Common myeloid progenitor, CD34-positive (primary cell): ENCODE measurements at regions not wholly inside any gene's neighbourhood (a gene's known extent, or its start where the extent isn't known, plus 50 kb on each side); places are given as distances from the start of the nearest gene placed in this dataset.

Source experiments
- CTCF ChIA-PET: fragments of 350-600 bp; sonication (Branson Sonifier 250); formaldehyde crosslinking; loops from one replicate; lab custom pipeline; 2021; ENCODE audit warnings: antibody characterized with exemption; lab: Charles Lee
- POLR2A ChIA-PET: fragments of 350-600 bp; sonication (Branson Sonifier 250); formaldehyde crosslinking; loops from one replicate; lab custom pipeline; 2021; ENCODE audit warnings: antibody characterized with exemption; lab: Charles Lee
- DNase-seq, 3 donors: peaks; one replicate each; pipeline versions ENCODE4 v3.0.0 to v3.0.0-alpha.2; 2013
- H3K27ac ChIP-seq, 2 experiments: 1 replicate in 1 of 2; 2 replicates in 1 of 2; pipeline ENCODE4 v1.7.0; 2013; ENCODE audit warnings: inconsistent platforms in 2 of 2, low read length in 2 of 2, mild to moderate bottlenecking in 2 of 2, low read depth in 1 of 2, moderate library complexity in 1 of 2; ENCODE audit not compliant: severe bottlenecking in 2 of 2, insufficient read depth in 1 of 2, poor library complexity in 1 of 2
- H3K27me3 ChIP-seq, 5 experiments: replicated peaks in 2 of 5; 1 replicate in 3 of 5; 2 replicates in 2 of 5; pipeline versions ENCODE4 v1.6.1 to v1.7.0; 2013; ENCODE audit warnings: low read length in 4 of 5, mild to moderate bottlenecking in 2 of 5, moderate library complexity in 2 of 5, inconsistent platforms in 1 of 5; ENCODE audit not compliant: insufficient read depth in 5 of 5, control insufficient read depth in 4 of 5
- H3K36me3 ChIP-seq, 4 experiments: 1 replicate in 2 of 4; 2 replicates in 2 of 4; pipeline versions ENCODE4 v1.6.1 to v1.7.0; 2013; ENCODE audit warnings: low read length in 3 of 4, control low read depth in 1 of 4, mild to moderate bottlenecking in 1 of 4; ENCODE audit not compliant: control insufficient read depth in 4 of 4, insufficient read depth in 4 of 4
- H3K4me1 ChIP-seq, 4 experiments: 1 replicate in 3 of 4; 2 replicates in 1 of 4; pipeline versions ENCODE4 v1.6.1 to v1.7.1; 2013; ENCODE audit warnings: low read length in 3 of 4, mild to moderate bottlenecking in 3 of 4, control low read depth in 1 of 4, inconsistent platforms in 1 of 4, moderate library complexity in 1 of 4; ENCODE audit not compliant: control insufficient read depth in 4 of 4, insufficient read depth in 4 of 4; ENCODE audit errors: control extremely low read depth in 1 of 4
- H3K4me3 ChIP-seq, 7 experiments: 1 replicate in 4 of 7; 2 replicates in 3 of 7; pipeline versions ENCODE4 v1.5.1 to v1.7.0; 2013; ENCODE audit warnings: mild to moderate bottlenecking in 7 of 7, low read length in 6 of 7, moderate library complexity in 6 of 7, inconsistent platforms in 2 of 7, low read depth in 2 of 7, control low read depth in 1 of 7; ENCODE audit not compliant: insufficient read depth in 4 of 7, control insufficient read depth in 1 of 7; ENCODE audit errors: extremely low read depth in 1 of 7
- H3K9me3 ChIP-seq, 5 experiments: 1 replicate in 4 of 5; 2 replicates in 1 of 5; pipeline versions ENCODE4 v1.6.1 to v1.7.1; 2013; ENCODE audit warnings: low read length in 4 of 5, mild to moderate bottlenecking in 2 of 5, inconsistent platforms in 1 of 5, low read depth in 1 of 5, moderate library complexity in 1 of 5; ENCODE audit not compliant: control insufficient read depth in 4 of 5, insufficient read depth in 2 of 5; ENCODE audit errors: control extremely low read depth in 1 of 5
- WGBS: methylation state at CpG from one replicate; pipeline ENCODE4 v1.1.5; 2013; ENCODE audit not compliant: insufficient coverage; 5-methylcytosine and 5-hydroxymethylcytosine counted together

GRCh38 chr15:95095250-95095649 is 863.9 kb downstream of the MCTP2 start:
- no peaks in the 10 kb centered on the region for H3K27me3 ChIP-seq
- ChIA-PET POLR2A (no interaction called here), CTCF (no interaction called here)
- H3K4me1 ChIP-seq, result no peaks in the 10 kb centered on the region
- H3K36me3 ChIP-seq, result no peaks in the 10 kb centered on the region
- no peak for DNase-seq
- no peak overlapping the region for H3K4me3 ChIP-seq
- no peak overlapping the region for H3K27ac ChIP-seq
- no peaks in the 10 kb centered on the region for H3K9me3 ChIP-seq

- Histone ChIP-seq H3K36me3 (no peaks in the 10 kb centered on the region), H3K9me3 (no peaks in the 10 kb centered on the region), H3K4me1 (no peaks in the 10 kb centered on the region), H3K4me3 (no peak overlapping the region), H3K27ac (no peak overlapping the region), H3K27me3 (no peaks in the 10 kb centered on the region)
- DNase-seq, result no peak
- WGBS, result 98% methylated on average over 6 of the region's 6 CpGs
- ChIA-PET CTCF (no interaction called here), POLR2A (no interaction called here)
Observed at GRCh38 chr15:95096651-95097050, 865.3 kb downstream of the MCTP2 start.

GRCh38 chr15:95097361-95097760 is 866.0 kb downstream of the MCTP2 start:
- CTCF ChIA-PET, result no interaction called here
- no CpG with 5 or more reads among the region's 2 CpGs for WGBS
- POLR2A ChIA-PET, result no interaction called here

GRCh38 chr15:95105229-95105628 is 873.9 kb downstream of the MCTP2 start:
- Histone ChIP-seq H3K36me3 (no peaks in the 10 kb centered on the region), H3K4me3 (no peak overlapping the region), H3K9me3 (no peaks in the 10 kb centered on the region), H3K27ac (no peak overlapping the region), H3K4me1 (no peaks in the 10 kb centered on the region), H3K27me3 (no peaks in the 10 kb centered on the region)
- no peak for DNase-seq
- ChIA-PET POLR2A (no interaction called here), CTCF (no interaction called here)
- WGBS, result 100% methylated on average over 1 of the region's 2 CpGs

More at GRCh38 chr15:95097361-95097760, 866.0 kb downstream of the MCTP2 start:
- Histone ChIP-seq H3K9me3 (no peaks in the 10 kb centered on the region), H3K27me3 (no peaks in the 10 kb centered on the region), H3K27ac (no peak overlapping the region), H3K4me1 (no peaks in the 10 kb centered on the region), H3K4me3 (no peak overlapping the region), H3K36me3 (no peaks in the 10 kb centered on the region)
- no peak for DNase-seq

GRCh38 chr15:95106801-95107200 is 875.4 kb downstream of the MCTP2 start:
- CTCF ChIA-PET, result no interaction called here
- Histone ChIP-seq H3K4me1 (no peaks in the 10 kb centered on the region), H3K9me3 (no peaks in the 10 kb centered on the region), H3K36me3 (no peaks in the 10 kb centered on the region), H3K27me3 (no peaks in the 10 kb centered on the region), H3K27ac (no peak overlapping the region), H3K4me3 (no peak overlapping the region)
- POLR2A ChIA-PET, result no interaction called here
- DNase-seq, result no peak
- WGBS, result 100% methylated on average over 1 of the region's 2 CpGs

- WGBS, result 67% methylated on average over 1 of the region's 3 CpGs
- ChIA-PET CTCF (no interaction called here), POLR2A (no interaction called here)
- no peaks in the 10 kb centered on the region for H3K4me1 ChIP-seq
- no peaks in the 10 kb centered on the region for H3K9me3 ChIP-seq
- no peak overlapping the region for H3K27ac ChIP-seq
- no peaks in the 10 kb centered on the region for H3K36me3 ChIP-seq
- H3K4me3 ChIP-seq, result no peak overlapping the region
- peaks cover 0 to 1% (median 0%) of the 10 kb centered on the region in 5 experiments for H3K27me3 ChIP-seq
- DNase-seq, result no peak
Observed at GRCh38 chr15:95108673-95109072, 877.3 kb downstream of the MCTP2 start.

GRCh38 chr15:95111969-95112368 is 880.6 kb downstream of the MCTP2 start:
- ChIA-PET CTCF (no interaction called here), POLR2A (no interaction called here)
- no peak overlapping the region for H3K4me3 ChIP-seq
- 100% methylated on average over 5 of the region's 5 CpGs for WGBS
- H3K9me3 ChIP-seq, result peaks cover 0 to 2% (median 0%) of the 10 kb centered on the region in 5 experiments
- no peaks in the 10 kb centered on the region for H3K36me3 ChIP-seq
- peaks cover 0 to 3% (median 0%) of the 10 kb centered on the region in 5 experiments for H3K27me3 ChIP-seq
- H3K4me1 ChIP-seq, result no peaks in the 10 kb centered on the region
- H3K27ac ChIP-seq, result no peak overlapping the region
- DNase-seq, result no peak
